NCI-H2171 treated with DMSO at 0.1 percent for 48 hours (cell line): ENCODE measurements at regions not wholly inside any gene's neighbourhood (a gene's known extent, or its start where the extent isn't known, plus 50 kb on each side); places are given as distances from the start of the nearest gene placed in this dataset.

Experiments
- DNase-seq: peaks from one replicate; lab custom pipeline; 2025; lab: John Stamatoyannopoulos, UW

DNA sequence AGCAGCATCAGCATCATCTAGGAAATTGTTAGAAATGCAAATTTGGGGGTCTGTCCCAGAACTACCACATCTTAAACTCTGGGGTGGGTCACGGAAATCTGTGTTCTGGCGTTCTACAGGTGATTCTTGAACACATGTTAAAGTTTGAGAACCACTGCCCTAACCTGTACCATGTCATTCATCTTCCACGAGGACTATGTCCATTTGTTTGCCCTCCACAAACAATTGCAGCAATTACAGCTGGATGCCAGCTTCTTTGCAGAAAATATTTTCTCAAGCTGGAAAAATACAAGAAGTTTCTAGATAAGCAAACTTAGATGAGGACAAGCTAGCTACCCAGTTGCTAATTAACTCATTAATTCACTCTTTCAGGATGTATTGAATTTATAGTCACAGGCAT lies 54.1 kb downstream of the MAFB start:
- no peak for DNase-seq

DNA sequence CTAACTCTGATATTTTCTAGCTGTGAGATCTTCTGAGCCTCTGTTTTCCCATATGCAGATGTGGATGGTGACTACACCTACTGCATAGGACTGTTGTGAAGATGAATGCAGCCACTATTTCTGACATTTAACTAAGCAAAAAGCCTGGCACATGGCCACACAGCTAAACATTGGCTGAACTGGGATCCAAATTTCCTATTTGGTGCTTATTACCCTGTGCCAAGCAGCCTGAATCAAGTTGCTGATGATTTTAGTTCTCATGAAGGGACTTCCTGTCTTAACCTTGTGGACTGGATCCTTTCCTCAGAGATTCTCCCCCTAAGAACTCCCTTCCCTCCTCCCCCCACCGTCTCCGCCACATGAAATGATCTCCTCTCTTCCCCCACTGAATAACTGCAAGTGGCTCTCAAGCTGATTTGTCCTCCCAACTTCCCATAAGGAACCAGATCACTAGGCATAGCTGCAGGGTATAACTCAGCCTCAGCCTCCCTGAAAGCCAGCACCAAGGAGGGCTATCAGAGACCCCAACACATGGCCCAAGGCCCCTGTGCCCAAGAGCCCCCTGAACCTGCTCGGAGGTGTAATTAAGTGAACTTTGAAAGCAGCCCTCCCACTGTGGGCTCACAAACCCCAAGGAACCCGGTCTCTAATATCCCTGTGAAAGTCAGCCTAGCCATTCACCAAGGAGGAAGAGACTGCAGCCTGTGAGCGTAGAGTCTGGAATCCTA lies 55.7 kb downstream of the MAFB start:
- no peak for DNase-seq

DNA sequence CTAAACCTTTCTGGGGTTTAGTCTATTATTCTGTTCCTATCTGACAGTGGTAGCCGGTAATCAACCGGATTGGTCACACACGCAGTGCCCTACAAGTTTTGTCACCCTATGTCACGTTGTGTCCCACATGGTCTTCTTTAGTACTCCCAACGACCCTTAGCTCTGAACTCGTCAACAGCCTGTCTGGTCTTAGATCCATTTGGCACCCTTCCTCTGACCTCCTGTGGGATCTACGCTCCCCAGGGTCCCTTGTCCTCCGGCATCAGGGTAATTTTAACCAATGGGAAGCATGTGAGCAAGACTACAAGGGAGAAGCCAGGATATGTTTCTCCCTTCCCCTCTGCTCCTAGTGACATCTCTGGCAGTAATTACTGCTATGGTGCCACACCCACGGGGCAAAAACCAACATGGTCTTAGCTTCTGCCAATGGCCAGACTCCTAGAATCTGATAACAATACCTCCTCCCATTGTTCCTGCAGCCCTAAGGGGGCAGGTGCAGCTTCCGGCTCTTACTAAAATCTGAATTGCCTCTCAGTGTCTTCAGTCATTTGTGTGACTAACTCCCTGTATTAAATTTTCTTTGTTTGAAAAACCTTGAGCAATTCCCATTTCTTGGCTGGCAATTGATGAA lies 56.6 kb downstream of the MAFB start:
- DNase-seq = no peak

DNA sequence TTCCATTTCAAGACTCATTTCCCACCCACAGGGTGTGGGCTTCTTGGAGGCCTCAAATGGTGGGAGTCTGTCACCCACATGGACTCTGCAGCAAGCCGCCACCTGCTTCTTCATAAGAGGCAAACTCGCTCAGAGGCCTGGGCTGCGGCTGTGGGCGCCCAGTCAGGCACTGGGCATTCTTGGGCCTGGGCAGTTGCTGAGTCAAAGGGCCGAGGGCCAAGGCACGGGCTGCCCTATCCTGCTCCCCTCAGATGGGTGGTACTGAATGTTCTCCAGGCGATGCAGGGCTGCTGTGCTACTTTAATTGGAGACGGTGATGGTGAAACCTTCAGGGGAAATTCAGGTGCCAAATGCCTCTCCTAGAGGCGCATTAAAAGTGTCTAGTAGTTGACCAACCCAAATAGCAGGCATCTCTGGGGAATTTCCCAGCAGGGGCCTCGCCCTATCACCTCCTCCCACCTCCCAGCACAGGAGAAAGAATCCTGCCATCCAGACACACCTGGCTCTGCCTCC lies 57.9 kb downstream of the MAFB start:
- DNase-seq = no peak

DNA sequence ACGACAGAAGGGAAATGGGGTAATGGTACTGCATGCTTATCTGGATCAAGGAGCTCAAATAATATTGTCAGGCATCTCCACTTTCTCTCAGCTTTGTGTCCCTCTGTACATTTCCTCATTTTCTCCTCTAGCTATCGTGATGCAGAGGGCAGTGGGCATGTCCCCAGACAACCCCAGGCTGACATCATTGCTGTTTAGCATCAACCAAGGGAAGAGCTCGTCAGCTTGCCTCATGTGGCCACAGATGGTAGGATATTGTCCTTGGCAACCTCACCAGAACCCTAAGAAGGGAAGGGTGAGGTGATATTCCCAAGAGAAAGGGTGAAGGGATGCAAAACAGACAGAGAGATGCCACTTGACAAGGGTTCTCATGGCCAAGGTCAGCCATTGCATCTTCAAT lies 58.3 kb downstream of the MAFB start:
- no peak for DNase-seq

DNA sequence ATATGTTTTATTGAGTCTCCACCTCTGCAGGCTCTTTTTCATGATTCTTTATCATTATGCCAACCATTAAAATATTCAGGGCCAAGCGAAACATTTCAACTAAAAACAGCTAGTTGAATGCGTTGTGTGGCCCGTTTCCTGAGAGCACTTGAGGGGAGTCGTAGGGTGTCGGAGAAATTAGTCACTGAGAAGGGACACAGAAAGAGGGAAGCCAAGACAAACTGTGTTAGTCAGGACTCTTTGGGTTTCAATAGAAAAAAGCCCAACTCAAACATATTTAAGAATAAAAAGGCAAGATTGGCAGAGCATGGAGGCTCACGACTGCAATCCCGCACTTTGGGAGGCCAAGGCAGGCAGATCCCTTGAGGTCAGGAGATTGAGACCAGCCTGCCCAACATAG lies 58.9 kb downstream of the MAFB start:
- no peak for DNase-seq

DNA sequence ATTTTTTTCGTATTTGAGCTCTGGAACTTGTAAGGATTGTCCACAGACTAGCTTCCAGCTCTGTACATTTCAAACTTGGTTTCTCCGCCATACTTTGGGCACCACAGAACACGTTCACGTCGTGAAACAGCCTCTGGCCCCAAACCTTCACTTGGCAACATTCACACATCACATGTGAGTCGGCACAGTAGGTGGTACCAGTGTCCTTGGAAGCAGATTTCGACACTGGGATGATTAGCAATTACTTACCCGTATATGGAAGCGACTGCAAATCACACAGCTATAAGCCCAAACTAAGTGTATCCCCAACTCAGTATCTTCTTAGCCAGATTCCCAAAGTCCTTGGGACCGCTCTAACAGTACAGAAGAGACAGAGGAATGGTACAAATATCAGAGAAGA lies 60.2 kb downstream of the MAFB start:
- no peak for DNase-seq

DNA sequence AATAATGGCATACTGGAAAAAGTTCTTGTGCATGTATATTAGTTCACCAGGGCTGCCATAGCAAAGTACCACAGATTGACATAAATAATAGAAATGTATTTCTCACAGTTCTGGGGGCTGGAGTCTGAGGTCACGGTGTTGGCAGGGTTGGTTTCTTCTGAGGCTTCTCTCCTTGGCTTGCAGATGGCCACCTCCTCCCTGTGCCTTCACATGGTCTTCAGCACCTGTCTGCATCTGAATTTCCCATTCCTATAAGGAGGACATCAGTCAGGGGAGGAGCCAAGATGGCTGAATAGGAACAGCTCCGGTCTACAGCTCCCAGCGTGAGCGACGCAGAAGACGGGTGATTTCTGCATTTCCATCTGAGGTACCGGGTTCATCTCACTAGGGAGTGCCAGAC lies 70.0 kb downstream of the MAFB start:
- DNase-seq = peak; percentile 9

DNA sequence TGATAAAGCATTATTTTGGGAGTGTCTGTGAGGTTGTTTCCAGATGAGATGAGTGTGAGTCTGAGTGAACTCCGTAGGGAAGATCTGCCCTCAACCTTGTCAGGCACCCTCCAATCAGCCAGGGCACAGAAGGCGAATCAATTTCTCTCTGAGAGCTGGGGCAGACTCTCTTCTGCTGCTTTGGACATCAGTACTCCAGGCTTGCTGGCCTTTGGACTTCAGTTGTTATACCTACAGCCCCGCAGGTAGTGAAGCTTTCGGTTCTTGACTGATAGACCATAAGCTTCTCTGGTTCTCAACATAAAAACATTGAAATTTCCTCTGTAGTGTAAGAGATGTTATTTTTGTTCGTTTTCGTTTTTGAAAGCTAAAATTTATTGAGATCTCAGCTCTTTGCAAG lies 71.4 kb downstream of the MAFB start:
- DNase-seq = no peak

DNA sequence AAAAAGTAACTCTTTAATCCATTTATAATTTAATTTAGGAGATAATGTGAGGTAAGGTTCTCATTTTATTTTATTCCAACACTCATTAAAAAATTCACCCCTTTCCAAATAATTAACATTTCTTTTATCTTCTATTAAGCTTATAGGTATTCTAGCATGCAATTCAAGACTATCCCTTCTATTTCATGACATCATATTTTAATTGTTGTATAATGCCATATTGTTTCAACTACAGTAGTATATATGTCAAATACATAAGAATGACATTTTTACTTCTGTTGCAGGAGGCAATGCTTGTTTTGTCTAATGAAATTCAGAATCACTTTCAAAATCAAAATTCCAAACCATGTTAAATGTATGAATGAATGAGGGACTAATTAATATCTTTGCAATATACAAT lies 76.2 kb downstream of the MAFB start:
- no peak for DNase-seq

DNA sequence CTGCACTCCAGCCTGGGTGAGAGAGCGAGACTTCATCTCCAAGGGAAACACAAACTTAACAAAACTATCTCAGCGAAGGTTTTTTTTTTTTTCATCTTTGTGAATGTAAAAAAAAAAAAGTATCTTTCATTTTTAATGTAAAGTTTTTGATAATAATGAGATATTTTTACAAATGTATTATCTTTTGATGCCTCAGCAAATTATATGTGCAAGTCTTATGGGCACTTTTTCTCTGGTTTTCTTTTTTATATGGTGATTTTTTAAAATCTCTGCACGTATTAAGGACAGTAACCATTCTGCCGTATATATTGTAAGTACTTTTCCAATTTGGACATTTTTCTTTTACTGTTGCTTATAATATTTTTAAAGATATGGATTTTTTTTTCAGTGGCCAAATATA lies 76.8 kb downstream of the MAFB start:
- no peak for DNase-seq

DNA sequence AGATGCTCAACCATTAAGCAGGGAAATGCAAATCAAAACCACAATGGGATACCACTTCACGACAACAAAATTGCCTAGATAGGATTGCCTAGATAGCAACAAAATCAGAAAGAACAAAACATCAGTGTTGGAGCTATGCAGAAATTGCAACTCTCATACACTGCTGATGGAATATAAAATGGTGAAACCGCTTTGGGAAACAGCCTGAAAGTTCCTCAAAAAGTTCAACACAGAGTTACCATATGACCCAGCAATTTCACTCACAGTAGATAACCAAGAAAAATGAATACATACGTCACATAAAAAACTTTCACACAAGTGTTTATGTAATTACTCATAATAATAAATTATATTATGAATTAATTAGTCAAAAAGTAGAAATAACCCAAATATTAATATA lies 78.3 kb downstream of the MAFB start:
- no peak for DNase-seq

DNA sequence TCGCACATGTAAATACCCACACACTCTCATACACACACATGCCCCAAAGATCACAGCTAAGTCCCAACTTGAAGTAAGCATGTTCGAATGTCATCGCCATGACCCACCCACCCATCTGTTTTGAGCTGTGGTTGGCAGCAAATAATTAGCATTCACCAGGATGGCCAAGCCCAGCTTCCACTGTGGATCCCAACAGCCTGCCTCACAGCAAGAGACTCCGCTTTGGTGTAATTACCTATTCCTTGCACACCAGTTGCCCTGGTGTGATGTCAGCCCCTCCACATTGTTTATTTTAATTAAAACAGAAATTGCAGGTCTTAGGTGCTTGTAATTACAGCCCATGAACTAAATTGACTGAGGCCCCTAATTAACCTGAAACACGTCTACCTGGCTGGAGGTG lies 81.1 kb downstream of the MAFB start:
- no peak for DNase-seq

DNA sequence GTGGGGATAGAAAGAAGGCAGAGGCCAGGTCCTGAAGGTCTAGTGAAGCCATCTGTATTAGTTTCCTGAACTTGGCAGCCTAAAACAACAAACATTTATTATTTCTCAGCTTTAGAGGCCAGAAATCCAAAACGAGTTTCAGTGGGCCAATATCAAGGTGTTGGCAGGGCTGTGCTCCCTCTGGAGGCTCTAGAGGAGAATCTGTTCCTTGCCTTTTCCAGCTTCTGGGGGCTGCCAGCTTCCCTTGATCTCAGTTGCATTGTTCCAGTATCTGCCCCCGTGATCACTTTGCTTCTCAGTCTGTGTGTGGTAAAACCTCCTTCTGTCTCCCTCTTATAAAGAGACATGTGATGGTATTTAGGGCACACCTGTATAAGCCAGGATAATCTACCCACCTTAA lies 82.4 kb downstream of the MAFB start:
- DNase-seq = no peak

DNA sequence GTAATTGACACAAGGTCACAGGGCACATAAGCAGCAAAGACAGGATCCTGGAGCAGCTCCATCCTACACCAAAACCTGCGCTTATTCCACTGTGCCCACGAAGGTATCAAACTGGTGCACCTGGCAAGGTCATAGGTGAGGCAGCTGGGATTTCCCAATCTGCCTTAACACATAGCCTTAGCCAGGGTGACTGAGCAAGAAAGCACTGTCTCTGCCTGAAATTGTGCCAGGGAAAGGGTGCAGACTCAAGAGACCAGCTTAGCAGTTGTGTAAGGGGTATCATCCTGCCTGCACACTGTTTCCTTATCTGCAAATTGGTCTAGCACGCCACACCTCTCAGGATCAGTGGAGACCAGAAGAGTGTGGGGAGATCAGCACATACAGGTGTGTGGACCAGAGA lies 82.8 kb downstream of the MAFB start:
- no peak for DNase-seq

DNA sequence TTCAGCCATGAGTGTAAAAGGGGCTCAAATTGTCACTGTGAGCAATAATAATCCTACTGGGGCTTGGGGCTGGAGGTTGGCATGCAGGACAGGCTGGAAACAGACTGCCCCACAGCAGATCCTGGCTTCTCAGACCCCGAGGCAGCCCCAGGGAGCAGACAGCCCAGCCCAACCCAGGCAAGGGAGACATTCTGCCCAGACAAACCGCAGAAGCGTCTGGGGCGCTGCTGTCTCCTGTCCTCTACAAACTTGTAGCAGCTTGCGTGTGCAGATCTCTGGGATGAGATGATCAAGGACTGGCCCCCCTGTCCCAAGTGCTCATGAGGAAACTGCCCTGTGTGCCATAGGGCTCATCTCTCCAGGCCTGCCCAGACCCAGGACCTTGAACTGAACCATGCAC lies 84.6 kb downstream of the MAFB start:
- no peak for DNase-seq

DNA sequence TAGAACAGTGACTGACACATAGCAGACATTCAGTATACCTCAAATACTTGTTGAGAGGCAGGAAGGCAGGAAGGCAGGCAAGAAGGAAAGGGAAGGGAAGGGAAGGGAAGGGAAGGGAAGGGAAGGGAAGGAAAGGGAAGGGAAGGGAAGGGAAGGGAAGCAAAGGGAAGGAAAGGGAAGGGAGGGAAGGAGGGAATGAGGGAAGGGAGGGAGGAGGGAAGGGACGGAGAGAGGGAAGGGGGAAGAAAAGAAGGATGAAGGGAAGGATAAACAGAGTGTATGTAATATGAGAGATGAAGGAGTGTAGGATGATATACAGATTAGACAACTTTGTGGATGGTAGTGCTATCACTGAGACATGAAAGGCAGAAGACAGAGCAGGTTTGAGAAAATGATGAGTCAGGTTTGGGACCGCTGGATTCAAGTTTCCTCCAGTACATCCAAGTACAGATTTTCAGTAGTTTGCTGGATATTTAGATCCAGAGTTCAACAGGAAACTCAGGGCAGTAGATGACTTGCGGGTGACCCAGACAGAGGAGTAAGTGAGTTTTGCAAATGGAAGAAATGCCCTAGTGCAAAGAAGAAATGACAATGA lies 85.9 kb downstream of the MAFB start:
- no peak for DNase-seq

DNA sequence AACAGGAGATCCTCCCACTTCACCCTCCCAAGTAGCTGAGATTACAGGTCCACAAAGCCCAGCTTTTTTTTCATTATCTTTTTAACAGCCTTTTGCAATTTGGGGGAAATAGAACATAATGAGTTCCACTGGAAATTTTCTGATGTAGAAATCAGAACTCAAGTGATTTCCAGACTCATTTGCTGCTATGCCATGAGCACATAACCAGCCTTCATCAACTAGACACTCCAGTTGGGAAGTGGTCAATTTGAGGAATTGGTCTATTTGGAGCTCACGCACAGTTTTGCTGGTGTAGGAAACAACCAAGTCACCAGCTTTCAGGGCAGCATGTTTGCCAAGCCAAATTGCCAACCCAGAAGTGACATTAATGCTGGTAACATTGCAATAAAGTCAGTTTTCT lies 86.7 kb downstream of the MAFB start:
- DNase-seq = no peak

DNA sequence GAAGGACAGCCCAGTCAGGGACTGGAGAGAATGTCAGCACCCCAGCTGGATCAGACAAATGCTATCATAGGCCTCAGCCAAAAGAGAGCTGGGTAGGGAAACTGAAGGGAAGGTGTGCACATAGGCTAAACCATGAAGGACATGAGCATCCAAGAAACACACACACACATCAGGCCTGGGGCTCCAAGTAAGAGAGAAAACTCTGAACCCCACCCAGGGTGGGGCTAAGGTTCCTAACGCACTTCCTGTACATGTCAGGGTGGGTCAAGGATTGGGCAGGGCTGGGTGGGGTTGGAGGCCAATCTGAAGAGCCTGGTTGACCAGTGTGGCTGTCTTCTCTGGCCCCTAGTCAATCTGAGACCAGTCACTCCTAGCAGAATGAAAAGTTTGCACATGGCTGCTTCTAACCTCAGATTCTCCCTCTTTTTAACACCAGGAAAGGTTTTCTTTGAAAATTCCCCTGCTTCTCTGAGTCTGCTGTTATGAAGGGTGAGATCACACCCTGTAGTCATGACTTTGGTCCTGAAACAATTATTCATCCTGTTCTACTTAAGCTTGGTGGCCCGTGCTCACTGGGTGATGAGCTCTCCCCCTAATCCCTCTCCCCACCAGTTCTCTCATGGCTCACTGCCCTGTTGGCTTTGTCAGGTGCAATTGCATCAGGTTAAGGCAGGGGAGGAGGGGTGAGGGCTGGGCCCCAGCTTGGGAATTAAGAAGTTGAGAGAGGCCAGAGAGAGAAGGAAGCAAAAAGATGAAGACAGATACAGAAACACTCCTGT lies 88.4 kb downstream of the MAFB start:
- no peak for DNase-seq

DNA sequence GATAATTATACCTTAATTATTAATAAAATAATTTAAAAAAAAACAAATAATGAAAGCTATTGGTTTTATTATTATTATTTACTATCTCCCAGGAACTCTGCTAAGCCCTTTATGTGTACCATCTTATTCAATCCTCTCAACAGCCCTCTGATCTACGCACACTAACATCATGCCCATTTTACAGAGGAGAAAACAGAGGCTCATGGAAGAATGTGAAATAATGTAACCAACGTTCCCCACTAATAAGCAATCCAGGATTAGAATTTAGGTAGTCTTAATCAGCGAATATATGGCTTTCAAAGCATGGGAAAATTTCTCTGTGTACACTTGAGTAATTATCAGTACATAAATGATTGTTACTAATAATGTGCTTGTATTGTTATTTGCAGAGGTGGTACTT lies 89.0 kb downstream of the MAFB start:
- DNase-seq = no peak

DNA sequence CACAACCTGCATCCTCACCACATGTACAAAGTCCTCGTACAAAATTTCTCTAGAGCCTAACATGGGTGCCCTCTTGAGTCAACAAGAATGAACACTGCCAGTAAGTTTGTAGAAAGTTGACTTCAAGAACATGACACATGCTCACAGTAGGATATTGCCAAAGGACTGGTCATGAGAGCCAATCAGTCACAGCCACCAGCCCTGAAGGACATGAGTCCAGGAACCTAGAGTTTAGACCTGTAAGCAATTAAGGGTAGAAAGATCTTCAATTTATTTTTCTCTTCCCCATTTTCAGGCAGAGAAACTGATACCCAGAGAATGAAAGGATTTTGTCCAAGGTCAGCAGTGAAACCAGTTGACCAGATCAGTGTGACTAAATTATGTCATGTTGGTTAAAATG lies 96.1 kb downstream of the MAFB start:
- no peak for DNase-seq

DNA sequence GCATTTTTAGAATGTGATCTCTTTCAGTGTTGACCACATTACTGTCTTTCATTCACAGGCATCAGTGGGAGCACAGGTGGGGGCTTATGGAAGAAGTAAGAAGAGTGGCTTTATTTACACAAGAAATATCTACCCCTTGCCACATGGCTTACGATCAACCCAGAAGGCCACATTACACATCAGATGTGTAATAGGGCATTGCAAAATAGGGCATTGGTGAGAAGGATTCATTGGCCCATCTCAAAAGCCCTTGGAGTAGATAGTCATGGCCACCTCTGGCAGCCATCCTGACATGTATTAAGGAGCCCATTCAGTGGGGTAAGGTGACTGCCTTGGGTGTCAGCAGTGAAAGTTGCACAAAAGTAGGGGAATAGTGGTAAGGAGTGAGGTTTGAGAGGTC lies 97.5 kb downstream of the MAFB start:
- DNase-seq = no peak

DNA sequence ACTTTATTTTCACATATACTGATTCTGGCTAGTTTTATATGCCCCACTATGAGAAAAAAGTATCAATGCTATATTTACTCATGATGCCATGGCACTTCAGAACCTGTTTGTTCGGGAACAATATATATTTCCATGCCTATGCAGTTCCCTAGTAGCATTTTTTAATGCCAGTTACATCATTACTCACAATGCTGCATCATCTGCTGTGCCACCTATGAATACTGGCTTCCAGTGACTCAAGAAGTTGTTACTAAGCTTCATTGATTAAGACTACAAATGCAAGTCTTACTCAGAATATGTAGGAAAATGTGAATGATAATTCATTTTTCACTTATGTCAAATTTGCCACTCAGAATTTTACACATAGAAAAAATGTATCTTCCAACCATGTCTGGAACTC lies 97.9 kb downstream of the MAFB start:
- no peak for DNase-seq
